Panc1 (cell line): ENCODE measurements at regions not wholly inside any gene's neighbourhood (a gene's known extent, or its start where the extent isn't known, plus 50 kb on each side); places are given as distances from the start of the nearest gene placed in this dataset.

Experiments used
- POLR2AphosphoS5 ChIP-seq: IDR thresholded peaks from 2 replicates; pipeline ENCODE4 v1.6.1; 2012; ENCODE audit warnings: mild to moderate bottlenecking, low read depth, low read length, moderate library complexity
- SIN3A ChIP-seq: IDR thresholded peaks from 2 replicates; pipeline ENCODE4 v1.6.1; 2012; ENCODE audit warnings: low read depth, mild to moderate bottlenecking, low read length, moderate library complexity, borderline replicate concordance; ENCODE audit not compliant: insufficient read depth
- TF ChIP-seq, protein P1 (sequence below), 2 experiments: IDR thresholded peaks; 2 replicates each; pipeline ENCODE4 v1.6.1; 2011 to 2012; ENCODE audit warnings: low read depth in 2 of 2, control low read depth in 1 of 2, low read length in 1 of 2, mild to moderate bottlenecking in 1 of 2, moderate library complexity in 1 of 2; ENCODE audit not compliant: insufficient read depth in 1 of 2
- TF ChIP-seq, protein P2 (sequence below): fragments of 450-650 bp; IDR thresholded peaks from 2 replicates; pipeline ENCODE4 v1.5.1; 2017; ENCODE audit warnings: mild to moderate bottlenecking

DNA sequence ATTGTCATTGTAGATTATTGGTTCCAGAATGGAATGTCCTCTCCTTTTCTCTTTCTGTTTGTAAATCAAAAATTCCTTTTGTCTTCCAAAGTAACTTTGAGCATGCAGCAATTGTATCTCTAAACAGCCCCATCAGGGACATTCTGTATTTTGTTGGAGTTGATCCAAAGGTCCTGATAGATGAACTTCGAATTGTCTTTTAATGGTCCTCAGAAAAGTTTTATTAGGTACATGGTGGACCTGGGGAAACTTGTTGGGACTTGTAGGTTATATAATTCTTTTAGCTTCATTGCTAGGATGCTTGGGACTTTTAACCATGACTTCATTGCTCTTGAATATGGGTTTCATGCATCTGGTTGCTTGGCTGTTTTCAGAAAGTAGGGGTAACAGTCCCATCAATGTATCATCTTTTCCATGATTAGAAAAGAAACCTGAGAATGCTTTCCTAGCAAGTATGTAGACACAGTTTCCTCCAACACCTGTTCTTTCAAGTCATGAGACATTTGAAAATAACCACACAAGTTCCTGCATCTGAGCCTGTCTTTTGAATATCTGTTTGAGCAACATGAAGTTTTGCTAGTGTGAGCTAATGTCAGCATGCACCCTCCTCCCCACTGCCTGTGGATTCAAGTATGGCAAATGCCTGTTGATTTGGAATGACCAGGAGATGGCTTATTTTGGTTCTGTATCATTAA, 413.1 kb downstream of the KCNRG start:
- TF ChIP-seq, protein P1, sequence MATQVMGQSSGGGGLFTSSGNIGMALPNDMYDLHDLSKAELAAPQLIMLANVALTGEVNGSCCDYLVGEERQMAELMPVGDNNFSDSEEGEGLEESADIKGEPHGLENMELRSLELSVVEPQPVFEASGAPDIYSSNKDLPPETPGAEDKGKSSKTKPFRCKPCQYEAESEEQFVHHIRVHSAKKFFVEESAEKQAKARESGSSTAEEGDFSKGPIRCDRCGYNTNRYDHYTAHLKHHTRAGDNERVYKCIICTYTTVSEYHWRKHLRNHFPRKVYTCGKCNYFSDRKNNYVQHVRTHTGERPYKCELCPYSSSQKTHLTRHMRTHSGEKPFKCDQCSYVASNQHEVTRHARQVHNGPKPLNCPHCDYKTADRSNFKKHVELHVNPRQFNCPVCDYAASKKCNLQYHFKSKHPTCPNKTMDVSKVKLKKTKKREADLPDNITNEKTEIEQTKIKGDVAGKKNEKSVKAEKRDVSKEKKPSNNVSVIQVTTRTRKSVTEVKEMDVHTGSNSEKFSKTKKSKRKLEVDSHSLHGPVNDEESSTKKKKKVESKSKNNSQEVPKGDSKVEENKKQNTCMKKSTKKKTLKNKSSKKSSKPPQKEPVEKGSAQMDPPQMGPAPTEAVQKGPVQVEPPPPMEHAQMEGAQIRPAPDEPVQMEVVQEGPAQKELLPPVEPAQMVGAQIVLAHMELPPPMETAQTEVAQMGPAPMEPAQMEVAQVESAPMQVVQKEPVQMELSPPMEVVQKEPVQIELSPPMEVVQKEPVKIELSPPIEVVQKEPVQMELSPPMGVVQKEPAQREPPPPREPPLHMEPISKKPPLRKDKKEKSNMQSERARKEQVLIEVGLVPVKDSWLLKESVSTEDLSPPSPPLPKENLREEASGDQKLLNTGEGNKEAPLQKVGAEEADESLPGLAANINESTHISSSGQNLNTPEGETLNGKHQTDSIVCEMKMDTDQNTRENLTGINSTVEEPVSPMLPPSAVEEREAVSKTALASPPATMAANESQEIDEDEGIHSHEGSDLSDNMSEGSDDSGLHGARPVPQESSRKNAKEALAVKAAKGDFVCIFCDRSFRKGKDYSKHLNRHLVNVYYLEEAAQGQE (IDR thresholded peaks at IDR 0.05; ENCODE audit: insufficient read depth in 1 of 2, low read depth in 2 of 2, low read length in 1 of 2), result no peak
- TF ChIP-seq, protein P2, sequence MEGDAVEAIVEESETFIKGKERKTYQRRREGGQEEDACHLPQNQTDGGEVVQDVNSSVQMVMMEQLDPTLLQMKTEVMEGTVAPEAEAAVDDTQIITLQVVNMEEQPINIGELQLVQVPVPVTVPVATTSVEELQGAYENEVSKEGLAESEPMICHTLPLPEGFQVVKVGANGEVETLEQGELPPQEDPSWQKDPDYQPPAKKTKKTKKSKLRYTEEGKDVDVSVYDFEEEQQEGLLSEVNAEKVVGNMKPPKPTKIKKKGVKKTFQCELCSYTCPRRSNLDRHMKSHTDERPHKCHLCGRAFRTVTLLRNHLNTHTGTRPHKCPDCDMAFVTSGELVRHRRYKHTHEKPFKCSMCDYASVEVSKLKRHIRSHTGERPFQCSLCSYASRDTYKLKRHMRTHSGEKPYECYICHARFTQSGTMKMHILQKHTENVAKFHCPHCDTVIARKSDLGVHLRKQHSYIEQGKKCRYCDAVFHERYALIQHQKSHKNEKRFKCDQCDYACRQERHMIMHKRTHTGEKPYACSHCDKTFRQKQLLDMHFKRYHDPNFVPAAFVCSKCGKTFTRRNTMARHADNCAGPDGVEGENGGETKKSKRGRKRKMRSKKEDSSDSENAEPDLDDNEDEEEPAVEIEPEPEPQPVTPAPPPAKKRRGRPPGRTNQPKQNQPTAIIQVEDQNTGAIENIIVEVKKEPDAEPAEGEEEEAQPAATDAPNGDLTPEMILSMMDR, result no peak
- no peak for TF ChIP-seq POLR2AphosphoS5
- no peak for TF ChIP-seq SIN3A
